HCT116 (cell line): ENCODE measurements at regions not wholly inside any gene's neighbourhood (a gene's known extent, or its start where the extent isn't known, plus 50 kb on each side); places are given as distances from the start of the nearest gene placed in this dataset.

Source experiments
- ATAC-seq: fragments of 200-7000 bp; cut with Tn5 transposase; 2 replicates; pipeline ENCODE4 v1.9.1; 2020; ENCODE audit warnings: mild to moderate bottlenecking, moderate library complexity
- BruUV-seq: library from RNA; stranded (reverse); fragments of 400-500 nt; replicated peaks from 2 replicates; lab custom pipeline; 2021; lab: Mats Ljungman, UMichigan
- CTCF ChIA-PET: fragments of 300-600 bp; sonication (Branson Sonifier 250); formaldehyde crosslinking; loops from one replicate; lab custom pipeline; 2021; ENCODE audit warnings: antibody characterized with exemption; lab: Charles Lee
- POLR2A ChIA-PET: fragments of 300-600, 350-600 bp; sonication (Branson Sonifier 250); formaldehyde crosslinking; loops from one replicate; lab custom pipeline; 2021; ENCODE audit warnings: antibody characterized with exemption; lab: Charles Lee
- RAD21 ChIA-PET, 2 experiments: fragments of 300-600 bp; sonication (Branson Sonifier 250); formaldehyde crosslinking; loops; one replicate each; lab custom pipeline; 2023; ENCODE audit warnings: low total read pairs in 2 of 2; ENCODE audit not compliant: uncharacterized antibody in 2 of 2, unreplicated experiment in 2 of 2, low non-redundant PET in 1 of 2; lab: Charles Lee
- DNase-seq: peaks from one replicate; pipeline ENCODE4 v3.0.0-alpha.2; 2010; ENCODE audit warnings: low read depth, low spot score
- H2AFZ ChIP-seq: fragments of 200-600 bp; shearing (Covaris generic), sonication (generic); 2 replicates; pipeline ENCODE4 v1.6.1; 2017; ENCODE audit warnings: low read depth, mixed run types, mixed read lengths, antibody characterized with exemption, low read length; ENCODE audit not compliant: poor library complexity, severe bottlenecking
- H3K27ac ChIP-seq: 2 replicates; pipeline ENCODE4 v1.5.1; 2012; ENCODE audit warnings: low read depth, low read length
- H3K27me3 ChIP-seq: fragments of 200-600 bp; sonication (generic); 2 replicates; pipeline ENCODE4 v1.6.1; 2016; ENCODE audit warnings: mixed run types, low read length, mixed read lengths; ENCODE audit not compliant: insufficient read depth
- H3K36me3 ChIP-seq, 2 experiments: fragments of 200-500 bp in 1 of 2; fragments of 200-600 bp in 1 of 2; sonication (Bioruptor generic) in 1 of 2; sonication (generic) in 1 of 2; 2 replicates each; pipeline versions ENCODE4 v1.5.1 to v1.6.1; 2014 to 2016; ENCODE audit warnings: low read length in 2 of 2, inconsistent platforms in 1 of 2, mixed read lengths in 1 of 2, mixed run types in 1 of 2; ENCODE audit not compliant: insufficient read depth in 2 of 2, control insufficient read depth in 1 of 2
- H3K4me1 ChIP-seq, 2 experiments: fragments of 200-600 bp in 1 of 2; sonication (generic) in 1 of 2; 2 replicates each; pipeline versions ENCODE4 v1.5.1 to v1.6.1; 2012 to 2017; ENCODE audit warnings: low read length in 2 of 2, inconsistent platforms in 1 of 2, mild to moderate bottlenecking in 1 of 2, mixed read lengths in 1 of 2, mixed run types in 1 of 2, moderate library complexity in 1 of 2; ENCODE audit not compliant: insufficient read depth in 2 of 2, control insufficient read depth in 1 of 2
- H3K4me2 ChIP-seq: fragments of 200-600 bp; sonication (generic); 2 replicates; pipeline ENCODE4 v1.6.1; 2017; ENCODE audit warnings: mixed run types, low read length, mixed read lengths
- H3K4me3 ChIP-seq, 2 experiments: fragments of 200-600 bp in 1 of 2; sonication (generic) in 1 of 2; replicated peaks in 1 of 2; 2 replicates each; pipeline ENCODE4 v1.5.1; 2011 to 2016; ENCODE audit warnings: low read length in 2 of 2, control low read depth in 1 of 2, low read depth in 1 of 2, mild to moderate bottlenecking in 1 of 2, mixed read lengths in 1 of 2, mixed run types in 1 of 2
- H3K79me2 ChIP-seq: fragments of 200-600 bp; sonication (generic); 2 replicates; pipeline ENCODE4 v1.6.1; 2017; ENCODE audit warnings: mild to moderate bottlenecking, mixed run types, low read length, moderate library complexity, mixed read lengths; ENCODE audit not compliant: insufficient read depth
- H3K9ac ChIP-seq: fragments of 200-600 bp; sonication (generic); 2 replicates; pipeline ENCODE4 v1.6.1; 2016; ENCODE audit warnings: low read length, mixed read lengths
- H3K9me2 ChIP-seq: fragments of 200-600 bp; sonication (generic), shearing (Covaris generic); 2 replicates; pipeline ENCODE4 v1.6.1; 2017; ENCODE audit warnings: mixed run types, mild to moderate bottlenecking, moderate library complexity; ENCODE audit not compliant: insufficient read depth
- H3K9me3 ChIP-seq, 2 experiments: fragments of 200-500 bp in 1 of 2; fragments of 200-600 bp in 1 of 2; sonication (Bioruptor generic) in 1 of 2; sonication (generic) in 1 of 2; 2 replicates each; pipeline ENCODE4 v1.6.1; 2014 to 2017; ENCODE audit warnings: low read length in 2 of 2, mixed read lengths in 2 of 2, inconsistent platforms in 1 of 2, low read depth in 1 of 2, mild to moderate bottlenecking in 1 of 2, mixed run types in 1 of 2, moderate library complexity in 1 of 2; ENCODE audit not compliant: control insufficient read depth in 1 of 2, insufficient read depth in 1 of 2
- H4K20me1 ChIP-seq: fragments of 200-600 bp; sonication (generic), shearing (Covaris generic); 2 replicates; pipeline ENCODE4 v1.6.1; 2017; ENCODE audit warnings: mixed run types, mild to moderate bottlenecking, moderate library complexity; ENCODE audit not compliant: insufficient read depth
- ATF3 ChIP-seq: IDR thresholded peaks from 2 replicates; pipeline ENCODE4 v1.6.1; 2012
- CBX3 ChIP-seq: IDR thresholded peaks from 2 replicates; pipeline ENCODE4 v1.6.1; 2012; ENCODE audit warnings: low read depth
- CEBPB ChIP-seq: IDR thresholded peaks from 2 replicates; pipeline ENCODE4 v1.6.1; 2012; ENCODE audit warnings: low read depth
- EGR1 ChIP-seq: IDR thresholded peaks from 2 replicates; pipeline ENCODE4 v1.6.1; 2012; ENCODE audit warnings: low read depth
- EZH2 ChIP-seq: fragments of 200-600 bp; sonication (generic); IDR thresholded peaks from 2 replicates; pipeline ENCODE4 v1.6.1; 2017; ENCODE audit warnings: antibody characterized with exemption, mixed run types
- EZH2phosphoT487 ChIP-seq: fragments of 200-600 bp; IDR thresholded peaks from 2 replicates; pipeline ENCODE4 v1.6.1; 2018; ENCODE audit warnings: antibody characterized with exemption, borderline replicate concordance
- FOSL1 ChIP-seq: IDR thresholded peaks from 2 replicates; pipeline ENCODE4 v1.6.1; 2012; ENCODE audit warnings: low read depth
- JUND ChIP-seq: IDR thresholded peaks from 2 replicates; pipeline ENCODE4 v1.6.1; 2012
- POLR2AphosphoS5 ChIP-seq: IDR thresholded peaks from 2 replicates; pipeline ENCODE4 v1.6.1; 2011; ENCODE audit warnings: mild to moderate bottlenecking, low read depth, low read length, moderate library complexity
- RAD21 ChIP-seq: IDR thresholded peaks from 2 replicates; pipeline ENCODE4 v1.6.1; 2012; ENCODE audit warnings: low read depth, mild to moderate bottlenecking
- SIN3A ChIP-seq: IDR thresholded peaks from 2 replicates; pipeline ENCODE4 v1.6.1; 2012; ENCODE audit warnings: low read depth
- SRF ChIP-seq: IDR thresholded peaks from 2 replicates; pipeline ENCODE4 v1.6.1; 2012; ENCODE audit warnings: low read depth
- TCF7L2 ChIP-seq: IDR thresholded peaks from 2 replicates; pipeline ENCODE4 v1.7.0; 2011; ENCODE audit warnings: borderline replicate concordance, inconsistent platforms; ENCODE audit not compliant: insufficient read depth, insufficient read length; ENCODE audit errors: extremely low read depth
- ZFX ChIP-seq: fragments of 450-650 bp; IDR thresholded peaks from 2 replicates; pipeline ENCODE4 v1.6.1; 2017
- intact Hi-C: fragments of 100-400 bp; cut with micrococcal nuclease; formaldehyde crosslinking; loops from 2 replicates; pipeline ENCODE4 v1.10.0; 2022
- TF ChIP-seq, protein P1 (sequence below), 3 experiments: fragments of 200-600 bp in 1 of 3; sonication (generic) in 1 of 3; IDR thresholded peaks in 2 of 3; conservative IDR thresholded peaks in 1 of 3; 2 replicates each; pipeline ENCODE4 v1.5.1; 2012 to 2017; ENCODE audit warnings: low read depth in 2 of 3, low read length in 2 of 3, antibody characterized with exemption in 1 of 3, borderline replicate concordance in 1 of 3, control low read depth in 1 of 3, mild to moderate bottlenecking in 1 of 3, mixed read lengths in 1 of 3, mixed run types in 1 of 3, moderate library complexity in 1 of 3; ENCODE audit not compliant: insufficient read depth in 1 of 3
- TF ChIP-seq, protein P2 (sequence below): IDR thresholded peaks from 2 replicates; pipeline ENCODE4 v1.6.1; 2011; ENCODE audit warnings: mild to moderate bottlenecking, low read length, moderate library complexity; ENCODE audit not compliant: insufficient replicate concordance; ENCODE audit errors: extremely low read depth
- TF ChIP-seq, protein P3 (sequence below): IDR thresholded peaks from 2 replicates; pipeline ENCODE4 v1.6.1; 2012

- TF ChIP-seq, protein P1, sequence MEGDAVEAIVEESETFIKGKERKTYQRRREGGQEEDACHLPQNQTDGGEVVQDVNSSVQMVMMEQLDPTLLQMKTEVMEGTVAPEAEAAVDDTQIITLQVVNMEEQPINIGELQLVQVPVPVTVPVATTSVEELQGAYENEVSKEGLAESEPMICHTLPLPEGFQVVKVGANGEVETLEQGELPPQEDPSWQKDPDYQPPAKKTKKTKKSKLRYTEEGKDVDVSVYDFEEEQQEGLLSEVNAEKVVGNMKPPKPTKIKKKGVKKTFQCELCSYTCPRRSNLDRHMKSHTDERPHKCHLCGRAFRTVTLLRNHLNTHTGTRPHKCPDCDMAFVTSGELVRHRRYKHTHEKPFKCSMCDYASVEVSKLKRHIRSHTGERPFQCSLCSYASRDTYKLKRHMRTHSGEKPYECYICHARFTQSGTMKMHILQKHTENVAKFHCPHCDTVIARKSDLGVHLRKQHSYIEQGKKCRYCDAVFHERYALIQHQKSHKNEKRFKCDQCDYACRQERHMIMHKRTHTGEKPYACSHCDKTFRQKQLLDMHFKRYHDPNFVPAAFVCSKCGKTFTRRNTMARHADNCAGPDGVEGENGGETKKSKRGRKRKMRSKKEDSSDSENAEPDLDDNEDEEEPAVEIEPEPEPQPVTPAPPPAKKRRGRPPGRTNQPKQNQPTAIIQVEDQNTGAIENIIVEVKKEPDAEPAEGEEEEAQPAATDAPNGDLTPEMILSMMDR (IDR thresholded peaks at IDR 0.05 in 2 of 3, conservative IDR thresholded peaks at IDR 0.05 in 1 of 3; ENCODE audit: borderline replicate concordance in 1 of 3, insufficient read depth in 1 of 3, low read depth in 2 of 3, low read length in 2 of 3), result no peak
- no peak for TF ChIP-seq EGR1
- no peak for TF ChIP-seq EZH2phosphoT487
- TF ChIP-seq JUND, result no peak
- no peak for TF ChIP-seq SRF
- TF ChIP-seq SIN3A, result no peak
- TF ChIP-seq RAD21, result no peak
- TF ChIP-seq FOSL1, result no peak
- TF ChIP-seq, protein P2, sequence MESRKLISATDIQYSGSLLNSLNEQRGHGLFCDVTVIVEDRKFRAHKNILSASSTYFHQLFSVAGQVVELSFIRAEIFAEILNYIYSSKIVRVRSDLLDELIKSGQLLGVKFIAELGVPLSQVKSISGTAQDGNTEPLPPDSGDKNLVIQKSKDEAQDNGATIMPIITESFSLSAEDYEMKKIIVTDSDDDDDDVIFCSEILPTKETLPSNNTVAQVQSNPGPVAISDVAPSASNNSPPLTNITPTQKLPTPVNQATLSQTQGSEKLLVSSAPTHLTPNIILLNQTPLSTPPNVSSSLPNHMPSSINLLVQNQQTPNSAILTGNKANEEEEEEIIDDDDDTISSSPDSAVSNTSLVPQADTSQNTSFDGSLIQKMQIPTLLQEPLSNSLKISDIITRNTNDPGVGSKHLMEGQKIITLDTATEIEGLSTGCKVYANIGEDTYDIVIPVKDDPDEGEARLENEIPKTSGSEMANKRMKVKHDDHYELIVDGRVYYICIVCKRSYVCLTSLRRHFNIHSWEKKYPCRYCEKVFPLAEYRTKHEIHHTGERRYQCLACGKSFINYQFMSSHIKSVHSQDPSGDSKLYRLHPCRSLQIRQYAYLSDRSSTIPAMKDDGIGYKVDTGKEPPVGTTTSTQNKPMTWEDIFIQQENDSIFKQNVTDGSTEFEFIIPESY, result no peak
- no peak for TF ChIP-seq ZFX
- no peak for TF ChIP-seq POLR2AphosphoS5
Measured at GRCh38 chr3:124411728-124412127, 318.5 kb upstream of the UMPS start (continued).

GRCh38 chr3:124412644-124413043 is 317.6 kb upstream of the UMPS start:
- CTCF ChIA-PET, result no interaction called here
- H3K9ac ChIP-seq, result no peak overlapping the region
- intact Hi-C loops, result no loop called here
- peaks cover 0 to 7% of the 10 kb centered on the region in 2 experiments; a peak in 1 of 4 replicates for H3K4me1 ChIP-seq
- H3K9me3 ChIP-seq, result no peaks in the 10 kb centered on the region
- DNase-seq, result no peak
- H3K4me2 ChIP-seq, result no peak overlapping the region
- H3K27ac ChIP-seq, result no peak overlapping the region
- RAD21 ChIA-PET, result no interaction called here
- no peaks in the 10 kb centered on the region for H3K79me2 ChIP-seq
- H3K4me3 ChIP-seq, result no peak overlapping the region
- peaks cover 36% of the 10 kb centered on the region for H3K27me3 ChIP-seq
- no peaks in the 10 kb centered on the region for H3K36me3 ChIP-seq
- no peaks in the 10 kb centered on the region for H3K9me2 ChIP-seq
- no peaks in the 10 kb centered on the region for H4K20me1 ChIP-seq
- H2AFZ ChIP-seq, result no peak overlapping the region
- no peak for ATAC-seq
- BruUV-seq, result no TSS peak
- POLR2A ChIA-PET, result no interaction called here
- TF ChIP-seq POLR2AphosphoS5, result no peak
- TF ChIP-seq, protein P2, result no peak
- no peak for TF ChIP-seq EZH2
- no peak for TF ChIP-seq FOSL1
- TF ChIP-seq TCF7L2, result no peak
- TF ChIP-seq ATF3, result no peak
- TF ChIP-seq ZFX, result no peak
- TF ChIP-seq, protein P3, sequence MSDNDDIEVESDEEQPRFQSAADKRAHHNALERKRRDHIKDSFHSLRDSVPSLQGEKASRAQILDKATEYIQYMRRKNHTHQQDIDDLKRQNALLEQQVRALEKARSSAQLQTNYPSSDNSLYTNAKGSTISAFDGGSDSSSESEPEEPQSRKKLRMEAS, result no peak
- no peak for TF ChIP-seq SIN3A
- TF ChIP-seq CBX3, result no peak
- no peak for TF ChIP-seq CEBPB
